GM19468 (cell line): ENCODE measurements at regions not wholly inside any gene's neighbourhood (a gene's known extent, or its start where the extent isn't known, plus 50 kb on each side); places are given as distances from the start of the nearest gene placed in this dataset.

Experiments
- ATAC-seq: cut with Tn5 transposase; IDR thresholded peaks from one replicate; pipeline ENCODE4 v1.9.1; 2021; ENCODE audit warnings: mild to moderate bottlenecking, moderate library complexity, moderate number of reproducible peaks; ENCODE audit not compliant: unreplicated experiment; ENCODE audit errors: extremely low read depth

DNA sequence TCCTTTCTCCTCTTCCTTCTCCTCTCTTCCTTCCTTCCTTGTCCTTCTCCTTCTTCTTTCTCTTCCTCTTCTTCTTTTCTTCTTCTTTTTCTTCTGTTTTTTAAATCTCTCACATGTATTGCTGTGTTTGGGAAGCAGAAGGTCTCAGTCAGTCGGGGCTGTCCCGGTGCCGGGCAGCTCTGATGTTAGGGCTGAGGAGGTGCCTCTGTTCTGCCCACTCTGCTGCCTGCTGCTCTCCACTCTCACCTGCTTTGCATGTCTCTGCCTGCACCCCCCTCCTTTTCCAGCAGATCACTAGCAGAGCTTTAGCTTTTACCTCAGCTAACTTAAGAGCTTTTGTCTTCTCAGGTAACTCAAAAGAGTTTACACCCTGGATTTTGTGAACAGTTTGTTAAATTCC lies 276.6 kb downstream of the CHRM3 start:
- ATAC-seq = no peak

- no peak for ATAC-seq
Observed at GRCh38 chr1:239672256-239672655, 285.9 kb downstream of the CHRM3 start.

GRCh38 chr1:239675735-239676134 lies 289.4 kb downstream of the CHRM3 start:
- ATAC-seq = no peak

DNA sequence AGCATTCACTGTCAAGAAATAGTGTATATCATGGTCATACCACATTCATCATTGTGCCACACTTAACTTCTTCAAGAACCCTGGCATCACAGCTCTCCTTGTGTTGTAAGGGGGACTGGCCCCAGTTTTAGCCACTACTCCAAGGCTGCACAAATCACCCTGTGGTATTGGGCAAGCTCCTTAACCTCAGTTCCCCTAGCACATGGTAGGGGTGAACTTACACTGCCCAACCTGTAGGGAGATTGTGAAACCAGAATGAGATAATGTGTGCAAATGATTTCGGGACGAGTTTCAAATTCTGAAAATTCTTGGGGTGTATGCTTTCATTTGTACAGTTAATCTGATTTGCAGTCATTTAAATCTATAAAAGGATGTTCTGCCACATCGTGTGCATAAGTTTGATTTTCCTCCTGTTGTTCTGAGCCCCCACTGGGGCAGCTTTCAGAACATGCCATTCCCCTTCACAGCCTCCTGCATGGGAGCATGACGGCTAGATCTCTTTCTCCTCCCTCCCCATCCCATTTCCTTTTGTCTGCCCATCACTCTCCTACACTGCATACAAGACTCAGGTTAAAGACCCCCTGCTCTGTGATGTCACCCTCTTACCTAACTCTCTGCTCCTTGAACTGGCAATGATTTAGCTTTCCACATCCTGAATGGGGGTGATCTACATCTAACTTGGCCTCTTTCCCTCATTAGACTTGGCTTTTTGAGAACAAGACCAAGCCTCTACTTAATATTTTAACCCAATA lies 290.3 kb downstream of the CHRM3 start:
- ATAC-seq = no peak

- ATAC-seq = no peak
Observed at GRCh38 chr1:239677362-239677761, 291.0 kb downstream of the CHRM3 start.

DNA sequence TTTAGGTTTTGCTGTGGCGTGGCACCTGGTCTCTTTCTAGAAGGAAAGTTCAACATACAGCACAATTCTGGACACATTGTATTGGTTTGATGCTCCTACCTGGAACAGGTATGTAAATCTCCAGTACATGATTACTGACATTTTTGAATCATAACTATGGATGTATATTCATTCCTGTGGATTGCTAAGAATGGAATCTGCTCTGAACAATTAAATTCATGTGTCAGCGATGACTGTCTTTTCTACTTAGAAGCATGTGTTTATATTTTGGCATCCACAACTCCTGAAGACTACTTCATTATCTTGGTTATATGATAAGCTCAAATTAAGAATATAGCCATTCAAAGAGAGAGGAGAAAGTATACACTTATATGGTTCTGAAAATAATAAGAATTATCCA lies 291.8 kb downstream of the CHRM3 start:
- ATAC-seq = no peak

DNA sequence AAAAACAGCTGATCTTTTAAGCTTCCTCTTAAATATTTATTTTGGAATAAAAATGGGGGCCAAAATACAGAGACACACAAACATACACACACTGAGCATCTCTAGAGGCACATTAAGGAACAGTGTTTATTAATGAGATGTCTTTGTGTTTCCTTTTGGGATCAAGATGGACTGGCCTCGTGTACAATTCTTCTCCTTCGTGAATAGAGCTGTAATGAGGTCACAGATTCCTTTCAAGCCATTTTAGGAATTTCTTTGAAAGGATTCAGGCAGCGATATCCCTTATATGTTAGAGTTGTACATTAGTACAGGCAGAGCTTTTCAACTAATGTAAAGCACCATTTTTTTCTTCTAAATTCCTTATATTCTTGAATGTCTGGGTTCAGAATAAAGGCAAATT lies 295.7 kb downstream of the CHRM3 start:
- ATAC-seq = no peak

- ATAC-seq = no peak
Observed at GRCh38 chr1:239682960-239683359, 296.6 kb downstream of the CHRM3 start.

DNA sequence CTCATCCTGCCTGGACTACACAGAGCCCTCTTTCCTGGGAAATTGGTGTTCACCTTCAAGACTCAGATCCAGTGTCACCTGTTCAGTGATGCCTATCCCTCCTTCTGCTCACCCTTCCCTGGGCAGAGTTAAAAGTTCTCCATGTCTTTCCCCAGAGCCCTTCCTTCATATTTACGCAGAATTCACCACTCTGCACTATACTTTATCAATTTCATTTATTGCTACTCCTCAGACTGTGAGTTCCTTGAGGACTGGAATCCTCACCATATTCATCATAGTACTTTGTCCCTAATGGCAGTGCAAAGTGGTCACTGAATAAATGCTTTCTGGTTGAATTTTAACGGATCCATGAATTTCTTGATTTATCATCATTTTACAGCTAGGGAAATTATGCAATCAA lies 300.0 kb downstream of the CHRM3 start:
- ATAC-seq = no peak

- ATAC-seq = no peak
Observed at GRCh38 chr1:239696317-239696716, 309.9 kb downstream of the CHRM3 start.

DNA sequence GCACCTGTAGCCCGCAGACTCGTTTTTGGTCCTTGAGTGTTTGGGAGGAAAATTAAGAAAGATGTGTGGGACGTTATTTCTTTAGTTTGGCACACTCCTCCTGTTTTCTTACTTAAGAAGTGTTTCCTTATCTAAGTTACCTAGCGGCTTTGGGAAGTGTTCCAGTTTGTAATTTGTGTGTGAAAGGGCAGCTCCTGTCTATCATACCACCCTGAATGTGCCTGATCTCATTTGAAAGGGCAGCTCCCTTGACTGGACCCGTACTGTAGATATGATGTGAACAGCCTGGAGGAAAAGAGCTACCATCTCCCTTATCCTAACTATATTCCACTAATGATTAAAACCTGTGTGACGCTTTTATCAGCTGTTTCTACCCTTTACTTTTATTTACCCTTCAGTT lies 314.3 kb downstream of the CHRM3 start:
- no peak for ATAC-seq

- ATAC-seq = no peak
Observed at GRCh38 chr1:239703075-239703474, 316.7 kb downstream of the CHRM3 start.

DNA sequence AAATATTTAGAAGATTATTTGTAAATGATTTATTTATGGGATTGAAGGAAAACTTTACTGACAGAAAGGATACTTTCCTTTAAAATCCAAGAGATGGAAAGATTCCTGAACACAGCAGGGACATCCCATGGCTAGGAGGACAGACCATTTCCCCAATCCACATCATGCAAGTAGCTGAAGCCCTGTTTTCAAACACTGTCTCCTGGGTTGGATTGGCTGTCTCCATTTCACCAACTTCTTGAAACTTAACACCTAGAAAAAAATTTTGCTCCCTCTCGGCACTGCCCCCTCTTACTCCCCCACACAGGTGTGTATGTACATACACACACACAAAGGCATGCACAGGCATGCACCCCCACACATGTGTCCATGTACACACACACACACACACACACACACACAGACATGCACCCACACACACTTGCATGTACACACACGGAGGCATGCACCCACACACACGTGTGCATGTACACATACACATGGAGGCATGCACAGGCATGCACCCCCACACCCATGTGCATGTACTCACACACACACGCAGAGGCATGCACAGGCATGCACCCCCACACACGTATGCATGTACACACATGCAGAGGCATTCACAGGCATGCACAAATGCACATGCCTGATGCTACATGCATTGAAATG lies 320.0 kb downstream of the CHRM3 start:
- ATAC-seq = no peak

DNA sequence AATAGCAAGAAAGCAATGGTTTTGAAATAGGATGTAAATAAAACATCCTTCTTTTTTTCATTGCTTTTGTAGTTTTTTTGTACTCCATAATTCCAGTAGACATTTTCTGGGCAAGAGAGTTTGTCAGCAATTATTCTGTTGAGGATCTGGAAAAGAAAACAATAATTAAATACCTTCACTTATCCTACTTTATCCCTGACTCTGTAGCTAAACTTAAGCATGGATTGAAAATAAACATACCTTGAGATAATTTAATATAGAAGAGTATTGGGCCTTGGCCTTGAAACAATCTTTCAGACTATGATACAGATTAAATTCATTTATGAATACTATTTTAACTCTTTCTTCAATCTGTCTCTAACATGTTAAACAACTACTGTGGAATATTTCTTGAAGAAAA lies 321.2 kb downstream of the CHRM3 start:
- no peak for ATAC-seq

- ATAC-seq = no peak
Observed at GRCh38 chr1:239708622-239709021, 322.3 kb downstream of the CHRM3 start.

GRCh38 chr1:239711768-239712167 lies 325.4 kb downstream of the CHRM3 start:
- no peak for ATAC-seq

DNA sequence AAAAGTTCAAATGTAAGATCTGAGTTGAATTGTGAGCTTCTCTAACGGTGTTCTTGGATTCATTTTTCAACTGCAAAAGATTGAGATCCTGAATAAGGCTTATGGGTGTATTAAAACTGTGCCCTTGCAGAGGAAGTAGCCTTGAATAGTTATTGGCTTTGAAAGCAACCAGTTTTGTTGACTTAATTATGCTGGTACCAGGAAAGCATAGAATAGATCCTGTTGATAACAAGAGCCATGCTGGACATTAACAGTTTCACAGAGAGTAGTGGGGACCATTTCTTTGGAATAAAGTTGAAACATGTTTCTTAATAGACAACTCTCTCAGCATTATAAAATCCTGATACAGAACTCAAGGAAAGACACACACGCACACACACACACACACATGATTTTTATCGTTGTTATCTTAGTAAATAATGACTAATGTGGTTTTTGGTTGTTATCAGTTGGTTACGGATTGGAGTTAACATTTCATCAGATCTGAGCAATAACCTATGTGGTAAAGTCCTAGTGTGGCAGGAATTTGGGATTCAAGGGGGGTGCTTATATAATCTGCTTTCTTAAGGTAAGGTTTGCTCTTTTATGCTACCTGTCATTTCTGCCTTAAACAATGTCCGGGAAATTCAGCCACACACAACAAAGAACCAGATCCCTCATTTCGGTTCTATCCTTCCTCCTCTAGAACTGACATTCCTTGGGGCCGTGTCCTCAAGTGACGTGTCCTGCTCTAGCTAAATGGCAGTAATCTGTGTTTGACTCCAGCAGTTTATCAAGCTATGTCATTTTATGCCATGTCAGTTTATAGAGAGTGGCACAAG lies 330.9 kb downstream of the CHRM3 start:
- no peak for ATAC-seq

DNA sequence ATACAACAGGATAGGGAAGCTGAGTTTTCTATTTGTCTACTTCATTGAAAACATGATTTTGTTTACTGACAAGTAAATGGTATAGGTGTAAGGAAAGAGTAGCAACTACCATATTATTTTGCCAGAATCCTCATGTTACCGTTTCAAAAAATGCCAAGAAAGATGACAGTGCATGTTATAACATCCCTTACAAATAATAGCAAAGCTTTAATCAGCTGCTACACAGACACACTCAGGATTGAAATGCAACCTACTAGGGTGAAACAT lies 331.5 kb downstream of the CHRM3 start:
- ATAC-seq = no peak

DNA sequence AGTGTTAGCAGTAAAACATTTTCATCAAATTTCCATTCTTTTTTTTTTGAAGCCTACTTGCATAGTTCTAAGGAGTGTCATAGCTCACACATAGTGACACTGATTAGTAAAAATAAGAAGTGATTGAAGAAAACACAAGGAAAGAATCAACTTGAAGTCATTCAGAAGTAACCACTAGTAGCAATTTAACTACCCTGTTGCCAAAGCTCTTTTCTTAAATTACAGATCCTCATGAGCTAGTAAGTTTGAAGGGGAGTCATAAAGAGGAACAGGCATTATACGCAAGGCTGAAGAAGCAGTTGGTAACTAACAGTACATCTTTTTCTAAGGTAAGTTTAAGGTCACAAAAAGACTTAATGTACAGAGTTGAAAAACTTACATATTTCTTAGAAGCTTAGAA lies 332.2 kb downstream of the CHRM3 start:
- ATAC-seq = no peak

- no peak for ATAC-seq
Observed at GRCh38 chr1:239718997-239719628, 332.7 kb downstream of the CHRM3 start.

- no peak for ATAC-seq
Observed at GRCh38 chr1:239719642-239720258, 333.4 kb downstream of the CHRM3 start.
